ENCODE measurements at regions not wholly inside any gene's neighbourhood (a gene's known extent, or its start where the extent isn't known, plus 50 kb on each side); places are given as distances from the start of the nearest gene placed in this dataset.
A peak's percentile ranks its signal among the peaks of the same experiment; 100 is the strongest.

GRCh38 chr12:46461907-46462640 lies 89.5 kb upstream of the SLC38A2 start:
- no peak for DNase-seq

- DNase-seq, result no peak
Measured at GRCh38 chr12:46461459-46461858, 88.9 kb upstream of the SLC38A2 start.

GRCh38 chr12:46460682-46461210 lies 88.2 kb upstream of the SLC38A2 start:
- DNase-seq, result peak; percentile 56

- DNase-seq, result peak; percentile 38
Measured at GRCh38 chr12:46459861-46460545, 87.4 kb upstream of the SLC38A2 start.

GRCh38 chr12:46459111-46459510 lies 86.5 kb upstream of the SLC38A2 start:
- DNase-seq, result peak; percentile 80

GRCh38 chr12:46458500-46459102 lies 86.0 kb upstream of the SLC38A2 start:
- DNase-seq, result peak; percentile 58

GRCh38 chr12:46457958-46458357 lies 85.4 kb upstream of the SLC38A2 start:
- DNase-seq, result no peak

- DNase-seq, result no peak
Measured at GRCh38 chr12:46456356-46457334, 84.1 kb upstream of the SLC38A2 start.

- DNase-seq, result no peak
Measured at GRCh38 chr12:46455648-46456352, 83.2 kb upstream of the SLC38A2 start.

GRCh38 chr12:46454981-46455380 lies 82.4 kb upstream of the SLC38A2 start:
- no peak for DNase-seq

- no peak for DNase-seq
Measured at GRCh38 chr12:46453428-46453827, 80.9 kb upstream of the SLC38A2 start.

- DNase-seq, result no peak
Measured at GRCh38 chr12:46452776-46453175, 80.2 kb upstream of the SLC38A2 start.

GRCh38 chr12:46452061-46452615 lies 79.6 kb upstream of the SLC38A2 start:
- no peak for DNase-seq

- DNase-seq, result no peak
Measured at GRCh38 chr12:46451276-46452021, 78.9 kb upstream of the SLC38A2 start.

GRCh38 chr12:46450279-46450748 lies 77.7 kb upstream of the SLC38A2 start:
- no peak for DNase-seq

GRCh38 chr12:46449856-46450255 lies 77.3 kb upstream of the SLC38A2 start:
- no peak for DNase-seq

- no peak for DNase-seq
Measured at GRCh38 chr12:46449316-46449715, 76.7 kb upstream of the SLC38A2 start.

GRCh38 chr12:46446645-46447044 lies 74.1 kb upstream of the SLC38A2 start:
- DNase-seq, result no peak

GRCh38 chr12:46445551-46446235 lies 73.1 kb upstream of the SLC38A2 start:
- peak; percentile 26 for DNase-seq

- DNase-seq, result no peak
Measured at GRCh38 chr12:46445093-46445492, 72.5 kb upstream of the SLC38A2 start.

Measured in activated CD4-positive, alpha-beta T cell treated with anti-CD3 and anti-CD28 coated beads, Interleukin-2, amount 50 U/mL, for 16 hours (primary cell).